ENCODE measurements at regions not wholly inside any gene's neighbourhood (a gene's known extent, or its start where the extent isn't known, plus 50 kb on each side); places are given as distances from the start of the nearest gene placed in this dataset.

- Histone ChIP-seq H3K9me3 (ENCODE audit: control insufficient read depth in 4 of 4, low read length in 3 of 4) (peaks cover 0 to 2% (median 0%) of the 10 kb centered on the region in 4 donors), H3K4me3 (ENCODE audit: low read depth in 1 of 3, low read length in 3 of 3) (no peak overlapping the region), H3K27me3 (ENCODE audit: control insufficient read depth in 4 of 4, insufficient read depth in 4 of 4, low read length in 3 of 4) (peaks cover 0 to 3% (median 0%) of the 10 kb centered on the region in 4 donors), H3K36me3 (ENCODE audit: control insufficient read depth in 4 of 4, insufficient read depth in 3 of 4, low read depth in 1 of 4, low read length in 3 of 4) (no peaks in the 10 kb centered on the region), H3K27ac (ENCODE audit: low read depth in 1 of 2, low read length in 2 of 2) (no peak overlapping the region), H3K9ac (ENCODE audit: low read depth in 1 of 2, low read length in 2 of 2) (no peak overlapping the region), H3K4me1 (ENCODE audit: control insufficient read depth in 4 of 4, insufficient read depth in 4 of 4, low read length in 3 of 4) (no peaks in the 10 kb centered on the region)
- no peak for DNase-seq (ENCODE audit: low spot score)
- TF ChIP-seq SP1 (IDR thresholded peaks at IDR 0.05) (no peak), RXRA (IDR thresholded peaks at IDR 0.05) (no peak), CTCF (IDR thresholded peaks at IDR 0.05; ENCODE audit: low read depth, low read length, missing input control) (no peak), RAD21 (IDR thresholded peaks at IDR 0.05) (no peak), JUND (IDR thresholded peaks at IDR 0.05) (no peak), REST (IDR thresholded peaks at IDR 0.05) (no peak), EGR1 (IDR thresholded peaks at IDR 0.05; ENCODE audit: low read depth in 2 of 2) (no peak), ZBTB33 (IDR thresholded peaks at IDR 0.05) (no peak), GABPA (IDR thresholded peaks at IDR 0.05 in 1 of 2, conservative IDR thresholded peaks at IDR 0.05 in 1 of 2) (no peak), ATF3 (IDR thresholded peaks at IDR 0.05) (no peak), NR2F2 (IDR thresholded peaks at IDR 0.05) (no peak), YY1 (IDR thresholded peaks at IDR 0.05) (no peak), HNF4A (conservative IDR thresholded peaks at IDR 0.05) (no peak)
- WGBS, result 84% methylated on average over 5 of the region's 5 CpGs
These were observed 215.0 kb downstream of the NXPE2 start for GRCh38 chr11:114893329-114893728.

GRCh38 chr11:114896594-114896993 is 218.3 kb downstream of the NXPE2 start:
- Histone ChIP-seq H3K4me3 (ENCODE audit: low read depth in 1 of 3, low read length in 3 of 3) (no peak overlapping the region), H3K9me3 (ENCODE audit: control insufficient read depth in 4 of 4, low read length in 3 of 4) (peaks cover 0 to 6% (median 0%) of the 10 kb centered on the region in 4 donors), H3K36me3 (ENCODE audit: control insufficient read depth in 4 of 4, insufficient read depth in 3 of 4, low read depth in 1 of 4, low read length in 3 of 4) (no peaks in the 10 kb centered on the region), H3K9ac (ENCODE audit: low read depth in 1 of 2, low read length in 2 of 2) (no peak overlapping the region), H3K4me1 (ENCODE audit: control insufficient read depth in 4 of 4, insufficient read depth in 4 of 4, low read length in 3 of 4) (no peaks in the 10 kb centered on the region), H3K27ac (ENCODE audit: low read depth in 1 of 2, low read length in 2 of 2) (no peak overlapping the region), H3K27me3 (ENCODE audit: control insufficient read depth in 4 of 4, insufficient read depth in 4 of 4, low read length in 3 of 4) (peaks cover 0 to 3% (median 0%) of the 10 kb centered on the region in 4 donors)
- 63% methylated on average over 4 of the region's 4 CpGs for WGBS
- DNase-seq (ENCODE audit: low spot score), result no peak
- TF ChIP-seq REST (IDR thresholded peaks at IDR 0.05) (no peak), EGR1 (IDR thresholded peaks at IDR 0.05; ENCODE audit: low read depth in 2 of 2) (no peak), RXRA (IDR thresholded peaks at IDR 0.05) (no peak), HNF4A (conservative IDR thresholded peaks at IDR 0.05) (no peak), MAX (IDR thresholded peaks at IDR 0.05) (no peak), GABPA (IDR thresholded peaks at IDR 0.05 in 1 of 2, conservative IDR thresholded peaks at IDR 0.05 in 1 of 2) (no peak), FOXA2 (IDR thresholded peaks at IDR 0.05) (no peak), CTCF (IDR thresholded peaks at IDR 0.05; ENCODE audit: low read depth, low read length, missing input control) (no peak), SP1 (IDR thresholded peaks at IDR 0.05) (no peak), NR2F2 (IDR thresholded peaks at IDR 0.05) (no peak), TAF1 (conservative IDR thresholded peaks at IDR 0.05) (no peak), RAD21 (IDR thresholded peaks at IDR 0.05) (no peak)
